HepG2 (cell line): ENCODE measurements at regions not wholly inside any gene's neighbourhood (a gene's known extent, or its start where the extent isn't known, plus 50 kb on each side); places are given as distances from the start of the nearest gene placed in this dataset.

Experiments
- FOXP4 ChIP-seq: sonication (generic); formaldehyde crosslinking; IDR thresholded peaks from 2 replicates; pipeline ENCODE4 v1.4.0; 2020; ENCODE audit warnings: missing genetic modification reagents
- GATAD1 ChIP-seq: IDR thresholded peaks from 2 replicates; pipeline ENCODE4 v1.6.1; 2016; ENCODE audit warnings: missing genetic modification reagents, missing compliant biosample characterization
- MAZ ChIP-seq, 2 experiments: sonication (generic) in 1 of 2; formaldehyde crosslinking in 1 of 2; IDR thresholded peaks; 2 replicates each; pipeline versions ENCODE4 v1.5.0 to v1.6.1; 2012 to 2020; ENCODE audit warnings: low read depth in 2 of 2, mild to moderate bottlenecking in 2 of 2, borderline replicate concordance in 1 of 2, improper control_type of control experiment in 1 of 2, low read length in 1 of 2, missing genetic modification reagents in 1 of 2, moderate library complexity in 1 of 2
- POLR2AphosphoS5 ChIP-seq: IDR thresholded peaks from 2 replicates; pipeline ENCODE4 v1.6.1; 2012; ENCODE audit warnings: low read depth, low read length
- REST ChIP-seq, 2 experiments: IDR thresholded peaks; 2 replicates each; pipeline ENCODE4 v1.6.1; 2011 to 2012; ENCODE audit warnings: low read length in 2 of 2, borderline replicate concordance in 1 of 2, low read depth in 1 of 2, mild to moderate bottlenecking in 1 of 2, moderate library complexity in 1 of 2
- RXRA ChIP-seq: sonication (generic); formaldehyde crosslinking; IDR thresholded peaks from 2 replicates; pipeline ENCODE4 v1.5.1; 2020; ENCODE audit warnings: missing genetic modification reagents
- SMARCE1 ChIP-seq: fragments of 450-650 bp; IDR thresholded peaks from 2 replicates; pipeline ENCODE4 v1.6.1; 2017; ENCODE audit warnings: borderline replicate concordance
- TCF7 ChIP-seq: sonication (generic); IDR thresholded peaks from 2 replicates; pipeline ENCODE4 v1.6.1; 2016; ENCODE audit warnings: antibody characterized with exemption, low read depth
- ZNF879 ChIP-seq: sonication (generic); formaldehyde crosslinking; IDR thresholded peaks from 2 replicates; pipeline ENCODE4 v1.8.1; 2023; ENCODE audit warnings: missing genetic modification reagents

- TF ChIP-seq REST (IDR thresholded peaks at IDR 0.05; ENCODE audit: borderline replicate concordance in 1 of 2, low read depth in 1 of 2, low read length in 2 of 2) (no peak), GATAD1 (no peak), POLR2AphosphoS5 (no peak), FOXP4 (CRISPR knock-in tag) (no peak), ZNF879 (CRISPR knock-in tag) (no peak), TCF7 (no peak), SMARCE1 (no peak), RXRA (CRISPR knock-in tag) (no peak), MAZ (IDR thresholded peaks at IDR 0.05; ENCODE audit: borderline replicate concordance, low read depth, low read length) (no peak), MAZ (CRISPR knock-in tag; IDR thresholded peaks at IDR 0.05; ENCODE audit: low read depth) (no peak)
Observed at GRCh38 chr1:187641463-187641862, 812.7 kb downstream of the PLA2G4A start.
